ENCODE measurements at regions not wholly inside any gene's neighbourhood (a gene's known extent, or its start where the extent isn't known, plus 50 kb on each side); places are given as distances from the start of the nearest gene placed in this dataset.
"Not testable (repeated sequence)": the region's sequence is repeated elsewhere in the genome, so short reads cannot be mapped to it uniquely, and the experiment has no call there.

DNA sequence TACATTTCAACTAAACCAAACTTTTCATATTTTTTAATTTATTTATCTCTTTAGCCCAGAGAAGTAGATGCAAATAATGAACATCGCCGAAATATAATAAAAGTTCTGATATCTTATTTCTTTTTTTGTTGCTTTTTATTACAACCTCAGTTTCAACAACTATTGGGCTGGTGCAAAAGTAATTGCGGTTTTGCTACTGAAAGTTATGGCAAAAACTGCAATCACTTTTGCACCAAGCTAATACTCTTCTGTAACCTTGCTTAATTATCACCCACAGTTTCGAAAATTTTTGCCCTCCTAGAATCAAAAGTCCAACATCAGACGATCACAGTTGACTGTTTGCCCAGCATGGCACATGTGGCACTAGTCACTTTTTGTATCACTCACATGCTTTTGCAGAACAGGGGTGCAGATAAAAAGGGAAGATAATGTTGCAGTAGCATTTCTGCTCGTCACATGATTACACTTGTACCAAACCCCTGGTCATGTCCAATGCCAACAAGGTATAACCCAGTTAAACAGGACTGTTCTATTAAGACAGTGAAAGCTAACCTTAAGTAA is 242.4 kb upstream of the GALNT5 start:
- no peaks in the 10 kb centered on the region for H3K9me3 ChIP-seq (ENCODE audit: insufficient read depth, low read depth, low read length)
- no peaks in the 10 kb centered on the region for H3K4me1 ChIP-seq (ENCODE audit: insufficient read depth, low read length)
- H3K36me3 Mint-ChIP-seq (ENCODE audit: low read depth, unreplicated experiment) = no peaks in the 10 kb centered on the region
- H3K79me2 ChIP-seq (ENCODE audit: insufficient read depth, low read length) = no peaks in the 10 kb centered on the region
- H2AFZ ChIP-seq (ENCODE audit: low read depth, low read length) = no peak overlapping the region
- no peaks in the 10 kb centered on the region for H3K27me3 Mint-ChIP-seq (ENCODE audit: low read depth, unreplicated experiment)
- H3K4me2 ChIP-seq (ENCODE audit: low read length) = no peak overlapping the region
- H3K27ac ChIP-seq (ENCODE audit: low read depth, low read length) = no peak overlapping the region
- no peak overlapping the region for H3K4me3 ChIP-seq (ENCODE audit: insufficient read depth, low read depth, low read length)
- no peaks in the 10 kb centered on the region for H3K36me3 ChIP-seq (ENCODE audit: insufficient read depth, low read length)
- no peaks in the 10 kb centered on the region for H3K4me1 Mint-ChIP-seq (ENCODE audit: low read depth, unreplicated experiment)
- H4K20me1 ChIP-seq (ENCODE audit: insufficient read depth, low read length) = no peaks in the 10 kb centered on the region
- H3K9me3 Mint-ChIP-seq (ENCODE audit: unreplicated experiment) = peaks cover 5% of the 10 kb centered on the region
- no peaks in the 10 kb centered on the region for H3K27me3 ChIP-seq (ENCODE audit: insufficient read depth, low read length)
- no peak overlapping the region for H3K9ac ChIP-seq (ENCODE audit: low read length)
- H3K4me3 Mint-ChIP-seq (ENCODE audit: unreplicated experiment) = no peak overlapping the region
- no peak for FAIRE-seq
- no peak for DNase-seq (ENCODE audit: low read depth)
- TF ChIP-seq, protein P1, sequence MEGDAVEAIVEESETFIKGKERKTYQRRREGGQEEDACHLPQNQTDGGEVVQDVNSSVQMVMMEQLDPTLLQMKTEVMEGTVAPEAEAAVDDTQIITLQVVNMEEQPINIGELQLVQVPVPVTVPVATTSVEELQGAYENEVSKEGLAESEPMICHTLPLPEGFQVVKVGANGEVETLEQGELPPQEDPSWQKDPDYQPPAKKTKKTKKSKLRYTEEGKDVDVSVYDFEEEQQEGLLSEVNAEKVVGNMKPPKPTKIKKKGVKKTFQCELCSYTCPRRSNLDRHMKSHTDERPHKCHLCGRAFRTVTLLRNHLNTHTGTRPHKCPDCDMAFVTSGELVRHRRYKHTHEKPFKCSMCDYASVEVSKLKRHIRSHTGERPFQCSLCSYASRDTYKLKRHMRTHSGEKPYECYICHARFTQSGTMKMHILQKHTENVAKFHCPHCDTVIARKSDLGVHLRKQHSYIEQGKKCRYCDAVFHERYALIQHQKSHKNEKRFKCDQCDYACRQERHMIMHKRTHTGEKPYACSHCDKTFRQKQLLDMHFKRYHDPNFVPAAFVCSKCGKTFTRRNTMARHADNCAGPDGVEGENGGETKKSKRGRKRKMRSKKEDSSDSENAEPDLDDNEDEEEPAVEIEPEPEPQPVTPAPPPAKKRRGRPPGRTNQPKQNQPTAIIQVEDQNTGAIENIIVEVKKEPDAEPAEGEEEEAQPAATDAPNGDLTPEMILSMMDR (IDR thresholded peaks at IDR 0.05; ENCODE audit: insufficient read depth, low read depth, low read length) = no peak
- no peak for TF ChIP-seq EZH2 (IDR thresholded peaks at IDR 0.05; ENCODE audit: insufficient read depth, low read length)
- no peak overlapping the region for H3K27ac Mint-ChIP-seq (ENCODE audit: unreplicated experiment)

DNA sequence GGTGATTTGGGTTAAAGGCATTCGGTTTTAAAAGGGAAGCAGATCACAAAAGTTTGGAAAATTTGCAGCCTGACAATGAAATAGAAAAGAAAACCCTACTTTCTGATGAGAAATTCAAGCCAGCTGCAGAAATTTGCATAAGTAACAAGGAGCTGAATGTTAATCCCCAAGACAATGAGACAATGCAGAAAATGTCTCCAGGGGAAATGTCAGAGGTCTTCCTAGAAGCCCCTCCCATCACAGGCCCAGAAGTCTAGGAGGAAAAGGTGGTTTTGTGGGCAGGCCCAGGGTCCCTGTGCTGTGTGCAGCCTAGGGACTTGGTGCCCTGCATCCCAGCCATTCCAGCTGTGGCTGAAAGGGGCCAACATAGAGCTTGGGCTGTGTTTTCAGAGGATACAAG is 234.2 kb upstream of the GALNT5 start:
- not testable (repeated sequence) for H3K4me1 ChIP-seq (ENCODE audit: insufficient read depth, low read length); H3K9ac ChIP-seq (ENCODE audit: low read length); H3K36me3 ChIP-seq (ENCODE audit: insufficient read depth, low read length); H3K4me3 Mint-ChIP-seq (ENCODE audit: unreplicated experiment); H3K27me3 ChIP-seq (ENCODE audit: insufficient read depth, low read length); H2AFZ ChIP-seq (ENCODE audit: low read depth, low read length); H3K4me1 Mint-ChIP-seq (ENCODE audit: low read depth, unreplicated experiment); H3K4me2 ChIP-seq (ENCODE audit: low read length); FAIRE-seq; H4K20me1 ChIP-seq (ENCODE audit: insufficient read depth, low read length); H3K27me3 Mint-ChIP-seq (ENCODE audit: low read depth, unreplicated experiment); H3K27ac ChIP-seq (ENCODE audit: low read depth, low read length); H3K4me3 ChIP-seq (ENCODE audit: insufficient read depth, low read depth, low read length); H3K27ac Mint-ChIP-seq (ENCODE audit: unreplicated experiment); H3K79me2 ChIP-seq (ENCODE audit: insufficient read depth, low read length); DNase-seq (ENCODE audit: low read depth); H3K9me3 ChIP-seq (ENCODE audit: insufficient read depth, low read depth, low read length); H3K36me3 Mint-ChIP-seq (ENCODE audit: low read depth, unreplicated experiment)
- peaks cover 11% of the 10 kb centered on the region for H3K9me3 Mint-ChIP-seq (ENCODE audit: unreplicated experiment)

DNA sequence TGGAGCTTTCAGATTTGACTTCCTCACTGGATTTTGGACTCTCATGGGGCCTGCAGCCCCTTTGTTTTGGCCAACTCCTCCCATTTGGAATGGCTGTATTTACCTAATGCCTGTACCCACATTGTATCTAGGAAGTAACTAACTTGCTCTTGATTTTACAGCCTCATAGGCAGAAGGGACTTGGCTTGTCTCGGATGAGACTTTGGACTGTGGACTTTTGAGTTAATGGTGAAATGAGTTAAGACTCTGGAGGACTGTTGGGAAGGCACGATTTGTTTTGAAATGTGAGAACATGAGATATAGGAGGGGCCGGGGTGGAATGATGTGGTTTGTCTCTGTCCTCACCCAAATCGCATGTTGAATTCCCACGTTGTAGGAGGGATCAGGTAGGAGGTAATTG is 233.4 kb upstream of the GALNT5 start:
- Mint-ChIP-seq H3K27ac (ENCODE audit: unreplicated experiment) (no peak overlapping the region), H3K27me3 (ENCODE audit: low read depth, unreplicated experiment) (no peaks in the 10 kb centered on the region), H3K9me3 (ENCODE audit: unreplicated experiment) (peaks cover 11% of the 10 kb centered on the region), H3K36me3 (ENCODE audit: low read depth, unreplicated experiment) (no peaks in the 10 kb centered on the region), H3K4me3 (ENCODE audit: unreplicated experiment) (no peak overlapping the region), H3K4me1 (ENCODE audit: low read depth, unreplicated experiment) (no peaks in the 10 kb centered on the region)
- no peak overlapping the region for H3K27ac ChIP-seq (ENCODE audit: low read depth, low read length)
- no peak for TF ChIP-seq EZH2 (IDR thresholded peaks at IDR 0.05; ENCODE audit: insufficient read depth, low read length)
- TF ChIP-seq, protein P1 (IDR thresholded peaks at IDR 0.05; ENCODE audit: insufficient read depth, low read depth, low read length) = no peak
- DNase-seq (ENCODE audit: low read depth) (no peak), FAIRE-seq (no peak)
- no peak overlapping the region for H3K4me3 ChIP-seq (ENCODE audit: insufficient read depth, low read depth, low read length)
- H3K9ac ChIP-seq (ENCODE audit: low read length) = no peak overlapping the region
- H3K4me1 ChIP-seq (ENCODE audit: insufficient read depth, low read length) = no peaks in the 10 kb centered on the region
- H2AFZ ChIP-seq (ENCODE audit: low read depth, low read length) = no peak overlapping the region
- H4K20me1 ChIP-seq (ENCODE audit: insufficient read depth, low read length) = no peaks in the 10 kb centered on the region
- no peaks in the 10 kb centered on the region for H3K27me3 ChIP-seq (ENCODE audit: insufficient read depth, low read length)
- H3K79me2 ChIP-seq (ENCODE audit: insufficient read depth, low read length) = no peaks in the 10 kb centered on the region
- no peaks in the 10 kb centered on the region for H3K36me3 ChIP-seq (ENCODE audit: insufficient read depth, low read length)
- no peak overlapping the region for H3K4me2 ChIP-seq (ENCODE audit: low read length)
- no peaks in the 10 kb centered on the region for H3K9me3 ChIP-seq (ENCODE audit: insufficient read depth, low read depth, low read length)

All from astrocyte (in vitro differentiated cells and primary cell).